HG03280 (cell line): ENCODE measurements at regions not wholly inside any gene's neighbourhood (a gene's known extent, or its start where the extent isn't known, plus 50 kb on each side); places are given as distances from the start of the nearest gene placed in this dataset.
"Not testable (repeated sequence)": the region's sequence is repeated elsewhere in the genome, so short reads cannot be mapped to it uniquely, and the experiment has no call there.

Experiments used
- ATAC-seq: cut with Tn5 transposase; IDR thresholded peaks from one replicate; pipeline ENCODE4 v1.9.1; 2021; ENCODE audit warnings: mild to moderate bottlenecking, moderate library complexity; ENCODE audit not compliant: unreplicated experiment

DNA sequence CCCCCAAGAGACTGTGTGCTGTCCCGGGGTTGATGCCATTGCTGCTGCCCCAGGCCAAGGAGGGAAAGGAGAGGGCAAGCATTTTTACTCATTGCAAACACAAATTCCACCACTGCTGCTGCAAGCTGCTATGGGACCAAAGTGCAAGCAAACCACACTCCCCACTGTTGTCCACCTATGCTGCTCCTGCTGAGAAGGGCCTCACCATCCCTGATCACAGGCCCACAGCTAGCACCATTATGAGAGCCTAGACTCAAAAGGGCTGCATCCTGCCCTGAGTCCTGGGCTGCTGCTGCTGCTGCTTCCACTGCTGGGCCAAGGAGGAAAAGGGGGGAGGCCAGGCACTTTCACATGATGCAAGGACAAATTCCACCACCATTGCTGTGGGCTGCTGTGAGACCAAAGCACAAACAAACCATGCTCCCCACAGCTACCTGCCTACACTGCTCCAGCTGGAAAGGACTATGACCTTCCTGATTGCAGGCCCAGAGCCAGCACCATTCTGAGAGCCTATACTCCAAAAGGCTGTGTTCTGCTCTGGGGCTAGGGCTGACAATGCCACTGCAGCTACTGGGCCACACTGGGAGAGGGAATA is 218.2 kb upstream of the ZCCHC13 start:
- no peak for ATAC-seq

DNA sequence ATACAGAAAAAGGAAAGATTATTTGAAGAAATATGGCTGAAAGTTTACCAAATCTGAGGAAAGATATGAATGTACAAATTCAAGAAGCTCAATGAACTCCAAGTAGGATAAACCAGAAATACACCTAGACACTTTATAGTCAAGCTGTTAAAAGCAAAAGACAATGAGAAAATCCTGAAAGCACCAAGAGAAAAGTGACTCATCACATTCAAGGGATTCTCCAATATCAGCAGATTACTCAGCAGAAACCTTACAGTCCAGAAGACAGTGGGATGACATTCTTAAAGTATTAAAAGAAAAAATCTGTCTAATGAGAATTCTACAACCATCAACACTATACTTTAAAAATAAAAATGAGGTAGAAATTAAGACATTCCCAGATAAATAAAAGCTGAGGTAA is 223.8 kb upstream of the ZCCHC13 start:
- ATAC-seq: no peak

- ATAC-seq: no peak
These were observed 213.4 kb upstream of the XIST start for GRCh38 chrX:74065831-74066390.

DNA sequence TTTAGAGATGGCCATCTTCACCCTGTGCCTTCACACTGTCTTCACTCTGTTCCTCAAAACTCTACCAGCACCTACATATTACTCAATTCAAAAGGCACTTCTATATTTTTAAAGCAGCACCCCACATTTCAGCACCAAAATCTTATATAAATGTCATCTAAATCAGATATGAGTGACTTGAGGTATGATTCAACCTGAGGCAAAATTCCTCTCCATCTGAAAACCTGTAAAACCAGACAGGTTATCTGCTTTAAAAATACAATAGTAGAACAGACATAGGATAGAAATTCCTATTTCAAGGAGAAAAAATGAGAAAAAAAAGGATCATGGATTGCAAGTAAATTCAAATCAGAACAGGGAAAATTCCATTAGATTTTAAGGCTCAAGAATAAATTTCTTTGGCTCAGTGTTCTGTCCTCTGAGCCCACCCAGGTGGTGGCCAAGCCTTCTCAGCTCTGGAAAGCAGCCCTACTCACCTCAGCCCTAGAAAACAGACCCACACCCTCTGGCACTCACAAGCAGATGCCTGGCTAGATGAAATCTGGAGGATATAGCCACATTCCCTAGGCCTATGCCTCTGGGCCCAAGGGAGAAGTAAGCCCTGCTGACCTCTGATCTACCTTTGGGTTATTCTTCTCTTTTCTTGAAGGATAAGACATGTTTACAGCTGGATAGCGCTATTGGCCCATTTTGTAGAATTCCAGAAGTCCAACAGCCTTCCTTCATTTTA is 211.1 kb upstream of the XIST start:
- ATAC-seq: no peak

DNA sequence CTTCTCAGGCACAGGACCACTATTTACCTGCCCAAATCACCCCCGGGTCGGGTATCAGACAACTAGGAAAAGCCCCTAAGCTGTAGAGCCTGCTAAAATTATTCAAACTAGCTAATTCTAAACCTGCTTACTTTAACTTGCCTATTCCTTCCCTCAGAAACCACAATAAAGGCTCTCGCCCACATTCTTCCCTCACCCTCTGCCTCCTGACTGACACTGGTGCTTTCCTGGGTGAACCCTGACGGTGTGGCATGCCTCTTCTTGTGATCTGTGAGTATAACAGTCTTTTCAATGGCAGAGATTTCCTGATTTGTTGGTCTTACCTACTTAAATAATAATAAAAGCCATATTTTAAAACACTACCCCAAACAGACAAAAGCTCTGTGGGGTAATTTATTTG is 209.4 kb upstream of the XIST start:
- ATAC-seq: no peak

DNA sequence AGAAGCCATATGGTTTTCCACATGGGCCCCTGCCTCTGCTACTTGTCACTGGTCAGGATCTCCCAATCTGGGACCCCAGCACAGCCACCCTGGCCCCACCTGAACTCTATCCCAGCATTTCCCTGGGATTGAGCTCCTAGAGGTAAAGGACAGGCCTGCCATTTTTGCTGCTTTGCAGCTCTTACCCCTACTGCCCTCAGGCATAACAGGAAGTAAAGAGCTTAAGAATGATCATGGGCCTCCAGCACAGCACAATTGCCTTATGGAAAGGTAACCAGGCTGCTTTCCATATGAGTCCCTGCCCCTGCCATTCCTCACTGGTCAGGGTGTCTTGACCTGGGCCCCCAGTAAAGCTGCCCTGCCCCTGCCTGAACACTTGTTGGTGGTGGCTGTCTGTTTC is 196.6 kb upstream of the XIST start:
- no peak for ATAC-seq

GRCh38 chrX:74034066-74034465 is 181.6 kb upstream of the XIST start:
- not testable (repeated sequence) for ATAC-seq

DNA sequence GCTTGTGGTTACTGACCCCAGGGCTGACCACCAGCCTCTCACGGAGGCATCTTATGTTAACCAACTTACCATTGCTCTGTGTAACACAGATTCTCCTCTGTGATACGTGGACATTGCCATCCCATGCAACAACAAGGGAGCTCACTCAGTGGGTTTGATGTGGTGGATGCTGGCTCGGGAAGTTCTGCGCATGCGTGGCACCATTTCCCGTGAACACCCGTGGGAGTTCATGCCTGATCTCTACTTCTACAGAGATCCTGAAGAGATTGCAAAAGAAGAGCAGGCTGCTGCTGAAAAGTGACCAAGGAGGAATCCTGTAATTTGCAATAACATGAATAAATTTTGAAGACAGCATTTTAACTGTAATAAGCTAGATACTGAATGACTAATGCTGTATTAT is 179.0 kb upstream of the XIST start:
- not testable (repeated sequence) for ATAC-seq

GRCh38 chrX:74030766-74031165 is 178.3 kb upstream of the XIST start:
- not testable (repeated sequence) for ATAC-seq

DNA sequence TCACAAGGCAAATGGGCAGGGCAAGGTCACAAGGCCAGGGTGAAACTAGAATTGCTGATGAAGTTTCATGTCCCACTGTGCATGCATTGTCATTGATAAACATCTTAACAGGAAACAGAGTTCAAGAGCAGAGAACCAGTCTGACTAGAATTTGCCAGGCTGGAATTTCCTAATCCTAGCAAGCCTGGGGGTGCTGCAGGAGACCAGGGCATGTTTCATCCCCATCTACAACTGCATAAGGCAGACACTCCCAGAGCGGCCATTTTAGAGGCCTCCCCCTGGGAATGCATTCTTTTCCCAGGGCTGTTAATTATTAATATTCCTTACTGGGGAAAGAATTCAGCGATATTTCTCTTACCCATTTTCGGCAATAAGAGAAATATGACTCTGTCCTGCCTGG is 172.6 kb upstream of the XIST start:
- not testable (repeated sequence) for ATAC-seq

DNA sequence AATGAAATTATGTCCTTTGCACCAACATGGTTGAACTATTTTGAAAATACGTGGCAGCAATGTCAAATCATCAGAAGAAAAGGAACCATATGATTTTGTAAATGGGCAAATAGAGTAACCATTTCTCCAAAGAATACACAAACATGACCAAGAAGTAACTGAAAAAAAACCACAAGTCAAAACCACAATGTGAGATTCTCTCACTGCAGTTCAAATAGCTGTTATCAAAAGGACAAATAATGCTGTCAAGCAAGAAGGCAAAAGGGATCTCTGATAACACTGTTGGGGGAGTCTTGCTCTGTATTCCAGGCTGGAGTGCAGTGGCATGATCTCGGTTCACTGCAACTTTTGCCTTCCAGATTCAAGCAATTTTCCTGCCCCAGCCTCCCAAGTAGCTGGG is 170.7 kb upstream of the XIST start:
- ATAC-seq: no peak

- no peak for ATAC-seq
These were observed 165.7 kb upstream of the XIST start for GRCh38 chrX:74018253-74018652.

DNA sequence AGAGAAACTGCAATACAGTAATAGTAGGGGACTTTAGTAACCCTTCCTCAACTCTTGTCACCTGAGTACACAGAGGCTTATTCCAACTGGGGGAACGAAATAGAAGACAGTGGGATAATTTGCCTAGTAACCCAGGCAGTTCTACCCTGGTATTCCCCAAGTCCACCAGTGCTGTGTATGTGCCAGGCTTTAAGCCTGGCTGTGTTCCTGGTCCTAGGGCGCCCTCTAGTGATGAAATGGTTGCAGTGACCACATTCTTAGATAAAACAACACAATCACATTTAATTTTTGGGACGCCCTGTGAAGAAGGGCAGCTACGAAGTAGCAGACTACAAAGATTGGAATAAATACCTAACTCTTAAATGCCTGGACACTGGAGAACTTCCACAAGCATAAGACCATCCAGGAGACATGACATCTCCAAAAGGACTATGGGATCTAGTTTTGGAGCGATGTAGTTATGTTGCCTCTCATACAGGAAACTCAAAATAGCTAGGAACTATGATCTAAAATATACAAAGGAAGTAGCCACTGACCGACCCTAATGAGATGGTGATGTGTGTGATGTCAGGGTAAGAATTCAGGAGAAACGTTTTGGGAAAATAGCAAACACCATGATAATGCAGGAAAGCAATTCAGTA is 163.0 kb upstream of the XIST start:
- ATAC-seq: peak; percentile 69

DNA sequence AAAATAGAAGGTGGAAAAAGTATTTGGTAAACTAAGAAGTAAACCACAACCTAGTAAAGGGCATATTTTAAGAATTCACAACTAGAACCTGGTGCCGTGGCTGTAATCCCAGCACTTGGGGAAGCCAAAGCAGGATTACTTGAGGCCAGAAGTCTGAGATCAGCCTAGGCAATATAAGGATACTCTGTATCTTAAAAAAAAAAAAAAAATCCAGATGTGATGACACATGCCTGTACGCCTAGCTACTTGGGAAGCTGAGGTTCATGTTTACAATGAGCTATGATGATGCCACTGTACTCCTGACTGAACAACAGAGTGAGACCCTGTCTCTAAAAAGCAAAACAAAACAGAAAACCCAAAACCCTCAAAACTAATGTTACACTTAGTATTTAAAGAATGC is 156.5 kb upstream of the XIST start:
- ATAC-seq: no peak

GRCh38 chrX:73992019-73992418 is 139.5 kb upstream of the XIST start:
- no peak for ATAC-seq

DNA sequence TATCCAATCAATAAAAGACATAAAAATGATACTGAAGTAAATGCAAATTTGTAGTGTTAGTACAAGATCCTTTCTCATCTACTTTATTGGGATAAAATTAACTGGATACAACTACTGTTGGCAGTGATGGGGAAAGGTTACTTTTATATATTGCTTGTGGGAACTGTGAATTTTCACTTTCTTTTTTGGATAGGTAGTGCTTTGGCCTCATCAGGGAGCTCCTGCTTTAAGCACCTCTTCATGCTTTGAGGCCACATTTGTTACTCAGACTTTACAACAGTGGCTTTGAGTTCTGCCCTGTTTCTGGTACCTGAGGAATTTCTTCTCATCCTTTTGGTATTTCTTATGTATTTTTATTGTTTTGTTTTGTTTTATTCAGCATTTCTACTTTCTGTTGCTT is 134.7 kb upstream of the XIST start:
- no peak for ATAC-seq

DNA sequence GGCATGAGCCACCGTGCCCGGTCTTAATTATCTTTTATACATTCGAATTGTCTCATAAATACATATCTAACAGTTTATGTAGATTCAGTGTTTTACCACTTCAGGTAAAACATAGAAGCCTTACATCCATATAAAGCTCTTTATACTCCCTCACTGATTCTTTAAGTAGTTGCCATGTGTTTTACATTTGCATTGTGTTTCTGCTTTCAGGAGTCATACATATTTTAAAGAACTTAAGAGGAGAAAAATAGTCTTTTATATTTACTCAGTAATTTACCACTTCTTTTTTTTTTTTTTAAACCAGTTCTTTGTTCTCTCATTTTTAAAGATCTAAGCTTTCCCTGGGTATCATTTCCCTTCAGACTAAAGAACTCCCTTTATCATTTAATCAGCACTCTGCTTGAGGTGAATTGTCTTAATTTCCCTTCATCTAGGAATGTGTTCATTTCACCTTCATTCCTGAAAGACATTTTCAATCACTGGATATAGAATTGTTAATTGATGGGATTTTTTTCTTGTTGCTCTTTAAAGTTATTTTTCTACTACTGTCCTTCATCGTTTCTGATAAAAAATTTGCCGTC is 127.1 kb upstream of the XIST start:
- no peak for ATAC-seq

GRCh38 chrX:73977542-73978169 is 125.1 kb upstream of the XIST start:
- ATAC-seq: peak; percentile 84

GRCh38 chrX:73967461-73967860 is 114.9 kb upstream of the XIST start:
- ATAC-seq: not testable (repeated sequence)

DNA sequence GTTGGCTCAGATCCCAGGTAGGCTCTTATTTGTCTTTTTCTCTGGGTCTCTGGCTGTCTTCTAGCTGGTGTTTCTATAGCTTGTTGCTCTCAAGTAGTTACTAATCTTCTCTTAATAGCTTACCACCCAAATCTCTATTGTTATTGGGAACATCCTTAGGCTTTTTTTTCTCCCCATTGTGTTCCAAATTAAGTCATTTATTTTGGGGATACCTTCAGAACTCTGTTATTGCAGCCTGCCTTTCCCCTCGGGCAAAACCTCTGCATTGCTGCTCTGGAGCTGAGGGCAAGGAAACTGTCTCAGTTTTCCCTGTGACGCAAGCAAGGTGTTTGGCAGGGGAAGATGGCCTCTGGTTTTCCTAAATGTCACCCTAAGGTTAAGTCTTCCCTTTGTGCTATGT is 113.3 kb upstream of the XIST start:
- ATAC-seq: no peak

GRCh38 chrX:73964579-73964978 is 112.1 kb upstream of the XIST start:
- no peak for ATAC-seq
